ENCODE measurements at regions not wholly inside any gene's neighbourhood (a gene's known extent, or its start where the extent isn't known, plus 50 kb on each side); places are given as distances from the start of the nearest gene placed in this dataset.

DNA sequence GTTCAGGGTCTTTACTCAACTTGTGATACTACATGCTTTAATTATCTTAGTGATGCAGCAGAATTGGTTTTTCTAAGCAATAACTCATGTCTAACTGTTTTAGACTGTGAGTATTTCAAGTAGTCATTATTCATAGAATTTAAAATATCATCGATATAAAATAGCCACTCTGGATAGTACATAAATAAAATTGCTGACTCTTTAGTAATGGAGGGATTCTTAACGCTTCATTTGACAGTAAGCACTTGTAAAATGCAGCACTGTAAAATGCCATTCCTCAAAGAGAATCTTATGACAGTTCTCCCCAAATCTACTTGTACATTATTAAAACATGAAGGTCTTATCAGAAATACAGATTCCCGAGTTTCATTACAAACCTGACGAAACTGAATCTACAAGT, 262.8 kb upstream of the LRFN5 start:
- Histone ChIP-seq H4K20me1 (ENCODE audit: insufficient read depth) (no peaks in the 10 kb centered on the region), H3K4me2 (no peak overlapping the region), H3K27me3 (ENCODE audit: insufficient read depth) (no peaks in the 10 kb centered on the region), H2AFZ (ENCODE audit: low read depth) (no peak overlapping the region), H3K79me2 (ENCODE audit: insufficient read depth) (no peaks in the 10 kb centered on the region), H3K36me3 (replicated peaks in 1 of 2; ENCODE audit: control insufficient read depth in 1 of 2, insufficient read depth in 2 of 2, low read length in 1 of 2) (no peaks in the 10 kb centered on the region), H3K9me2 (no peaks in the 10 kb centered on the region), H3K27ac (ENCODE audit: low read depth in 2 of 2, low read length in 1 of 2) (no peak overlapping the region), H3K9me3 (no peaks in the 10 kb centered on the region), H3K9ac (no peak overlapping the region), H3K4me3 (ENCODE audit: low read depth in 2 of 2, low read length in 1 of 2) (no peak overlapping the region), H3F3A (replicated peaks; ENCODE audit: insufficient read depth) (no peaks in the 10 kb centered on the region), H3K4me1 (ENCODE audit: control insufficient read depth in 1 of 2, insufficient read depth in 2 of 2, low read depth in 1 of 2, low read length in 1 of 2) (no peaks in the 10 kb centered on the region)
- DNase-seq: no peak
- ChIA-PET POLR2A (no interaction called here), CTCF (interaction anchor here (0.6 kb wide), 1 partner anchor 61 kb away, joined by 3 read pairs; no protein-coding TSS in a partner anchor)
- TF ChIP-seq, protein P1, sequence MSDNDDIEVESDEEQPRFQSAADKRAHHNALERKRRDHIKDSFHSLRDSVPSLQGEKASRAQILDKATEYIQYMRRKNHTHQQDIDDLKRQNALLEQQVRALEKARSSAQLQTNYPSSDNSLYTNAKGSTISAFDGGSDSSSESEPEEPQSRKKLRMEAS (IDR thresholded peaks at IDR 0.05; ENCODE audit: low read depth): no peak
- no peak for TF ChIP-seq EZH2phosphoT487 (IDR thresholded peaks at IDR 0.05; ENCODE audit: borderline replicate concordance, low read depth)
- TF ChIP-seq GATA2 (CRISPR knock-in tag; IDR thresholded peaks at IDR 0.05): no peak
- no peak for TF ChIP-seq TAF1 (IDR thresholded peaks at IDR 0.05; ENCODE audit: borderline replicate concordance, low read depth, low read length)
- TF ChIP-seq MXI1 (IDR thresholded peaks at IDR 0.05; ENCODE audit: low read depth, low read length): no peak
- TF ChIP-seq MEF2A (IDR thresholded peaks at IDR 0.05; ENCODE audit: borderline replicate concordance, low read depth): no peak
- TF ChIP-seq GABPA (IDR thresholded peaks at IDR 0.05; ENCODE audit: low read depth): no peak
- TF ChIP-seq YY1 (IDR thresholded peaks at IDR 0.05; ENCODE audit: low read depth): no peak
- TF ChIP-seq FOSL2 (IDR thresholded peaks at IDR 0.05; ENCODE audit: borderline replicate concordance, low read depth): no peak
- TF ChIP-seq FOXM1 (IDR thresholded peaks at IDR 0.05; ENCODE audit: low read depth): no peak
- no peak for TF ChIP-seq RAD21 (IDR thresholded peaks at IDR 0.05; ENCODE audit: low read length)
- no peak for TF ChIP-seq POLR2AphosphoS5 (IDR thresholded peaks at IDR 0.05; ENCODE audit: low read depth, low read length)
- no peak for TF ChIP-seq SIN3A (IDR thresholded peaks at IDR 0.05; ENCODE audit: borderline replicate concordance, low read depth, low read length)
- 39% methylated on average over 4 of the region's 4 CpGs for WGBS (ENCODE audit: low lambda C conversion rate)

DNA sequence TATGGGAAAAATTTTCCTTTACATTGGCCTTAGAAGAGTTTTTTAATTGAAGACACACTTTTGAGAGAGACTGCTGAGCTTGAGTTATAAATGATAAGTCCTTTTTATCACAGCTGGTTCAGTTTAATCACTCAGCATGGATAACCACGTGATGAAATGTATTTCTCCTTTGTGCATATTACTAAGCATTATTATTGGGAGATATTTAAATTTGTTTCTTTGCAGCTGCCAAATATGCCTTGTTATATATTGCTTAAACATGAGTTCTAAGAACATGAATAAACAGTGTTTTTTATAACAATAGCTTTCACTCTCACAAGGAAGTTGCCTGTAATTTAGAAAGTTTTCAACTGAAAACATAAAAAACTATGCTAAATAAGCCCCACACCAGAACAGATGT, 293.5 kb upstream of the LRFN5 start:
- DNase-seq: no peak
- Histone ChIP-seq H4K20me1 (ENCODE audit: insufficient read depth) (no peaks in the 10 kb centered on the region), H3K27ac (ENCODE audit: low read depth in 2 of 2, low read length in 1 of 2) (no peak overlapping the region), H3K27me3 (ENCODE audit: insufficient read depth) (no peaks in the 10 kb centered on the region), H3K79me2 (ENCODE audit: insufficient read depth) (no peaks in the 10 kb centered on the region), H3K4me2 (no peak overlapping the region), H2AFZ (ENCODE audit: low read depth) (no peak overlapping the region), H3K4me3 (ENCODE audit: low read depth in 2 of 2, low read length in 1 of 2) (no peak overlapping the region), H3F3A (replicated peaks; ENCODE audit: insufficient read depth) (no peaks in the 10 kb centered on the region), H3K4me1 (ENCODE audit: control insufficient read depth in 1 of 2, insufficient read depth in 2 of 2, low read depth in 1 of 2, low read length in 1 of 2) (no peaks in the 10 kb centered on the region), H3K9me2 (no peaks in the 10 kb centered on the region), H3K9me3 (no peaks in the 10 kb centered on the region), H3K36me3 (replicated peaks in 1 of 2; ENCODE audit: control insufficient read depth in 1 of 2, insufficient read depth in 2 of 2, low read length in 1 of 2) (no peaks in the 10 kb centered on the region), H3K9ac (no peak overlapping the region)
- 5% methylated on average over 1 of the region's 1 CpG for WGBS (ENCODE audit: low lambda C conversion rate)
- no peak for TF ChIP-seq NFIC (IDR thresholded peaks at IDR 0.05; ENCODE audit: borderline replicate concordance)
- no peak for TF ChIP-seq TCF12 (IDR thresholded peaks at IDR 0.05)
- TF ChIP-seq FOXJ3 (CRISPR knock-in tag; IDR thresholded peaks at IDR 0.05): no peak
- TF ChIP-seq, protein P2, sequence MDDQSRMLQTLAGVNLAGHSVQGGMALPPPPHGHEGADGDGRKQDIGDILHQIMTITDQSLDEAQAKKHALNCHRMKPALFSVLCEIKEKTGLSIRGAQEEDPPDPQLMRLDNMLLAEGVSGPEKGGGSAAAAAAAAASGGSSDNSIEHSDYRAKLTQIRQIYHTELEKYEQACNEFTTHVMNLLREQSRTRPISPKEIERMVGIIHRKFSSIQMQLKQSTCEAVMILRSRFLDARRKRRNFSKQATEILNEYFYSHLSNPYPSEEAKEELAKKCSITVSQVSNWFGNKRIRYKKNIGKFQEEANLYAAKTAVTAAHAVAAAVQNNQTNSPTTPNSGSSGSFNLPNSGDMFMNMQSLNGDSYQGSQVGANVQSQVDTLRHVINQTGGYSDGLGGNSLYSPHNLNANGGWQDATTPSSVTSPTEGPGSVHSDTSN (IDR thresholded peaks at IDR 0.05): no peak
- no peak for TF ChIP-seq MXI1 (IDR thresholded peaks at IDR 0.05; ENCODE audit: low read depth, low read length)
- TF ChIP-seq EP300 (IDR thresholded peaks at IDR 0.05; ENCODE audit: borderline replicate concordance in 1 of 2, low read depth in 1 of 2, low read length in 1 of 2): no peak
- TF ChIP-seq FOXM1 (IDR thresholded peaks at IDR 0.05; ENCODE audit: low read depth): no peak
- TF ChIP-seq, protein P3, sequence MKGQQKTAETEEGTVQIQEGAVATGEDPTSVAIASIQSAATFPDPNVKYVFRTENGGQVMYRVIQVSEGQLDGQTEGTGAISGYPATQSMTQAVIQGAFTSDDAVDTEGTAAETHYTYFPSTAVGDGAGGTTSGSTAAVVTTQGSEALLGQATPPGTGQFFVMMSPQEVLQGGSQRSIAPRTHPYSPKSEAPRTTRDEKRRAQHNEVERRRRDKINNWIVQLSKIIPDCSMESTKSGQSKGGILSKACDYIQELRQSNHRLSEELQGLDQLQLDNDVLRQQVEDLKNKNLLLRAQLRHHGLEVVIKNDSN (IDR thresholded peaks at IDR 0.05; ENCODE audit: borderline replicate concordance, low read depth): no peak
- no peak for TF ChIP-seq JUND (IDR thresholded peaks at IDR 0.05)
- no peak for TF ChIP-seq EZH2phosphoT487 (IDR thresholded peaks at IDR 0.05; ENCODE audit: borderline replicate concordance, low read depth)
- no peak for TF ChIP-seq NRF1 (IDR thresholded peaks at IDR 0.05; ENCODE audit: low read depth, low read length)
- no peak for TF ChIP-seq FOSL2 (IDR thresholded peaks at IDR 0.05; ENCODE audit: borderline replicate concordance, low read depth)
- TF ChIP-seq, protein P1 (IDR thresholded peaks at IDR 0.05; ENCODE audit: low read depth): no peak
- no peak for TF ChIP-seq RAD21 (IDR thresholded peaks at IDR 0.05; ENCODE audit: low read length)
- no peak for TF ChIP-seq ELF1 (IDR thresholded peaks at IDR 0.05)
- TF ChIP-seq POLR2AphosphoS5 (IDR thresholded peaks at IDR 0.05; ENCODE audit: low read depth, low read length): no peak
- TF ChIP-seq, protein P4, sequence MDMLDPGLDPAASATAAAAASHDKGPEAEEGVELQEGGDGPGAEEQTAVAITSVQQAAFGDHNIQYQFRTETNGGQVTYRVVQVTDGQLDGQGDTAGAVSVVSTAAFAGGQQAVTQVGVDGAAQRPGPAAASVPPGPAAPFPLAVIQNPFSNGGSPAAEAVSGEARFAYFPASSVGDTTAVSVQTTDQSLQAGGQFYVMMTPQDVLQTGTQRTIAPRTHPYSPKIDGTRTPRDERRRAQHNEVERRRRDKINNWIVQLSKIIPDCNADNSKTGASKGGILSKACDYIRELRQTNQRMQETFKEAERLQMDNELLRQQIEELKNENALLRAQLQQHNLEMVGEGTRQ (IDR thresholded peaks at IDR 0.05; ENCODE audit: borderline replicate concordance, low read depth, low read length): no peak
- ChIA-PET CTCF (no interaction called here), POLR2A (no interaction called here)
